OCI-LY7 (cell line): ENCODE measurements at regions not wholly inside any gene's neighbourhood (a gene's known extent, or its start where the extent isn't known, plus 50 kb on each side); places are given as distances from the start of the nearest gene placed in this dataset.

Source experiments
- CTCF ChIP-seq: fragments of 200-600 bp; sonication (generic); conservative IDR thresholded peaks from 2 replicates; pipeline ENCODE4 v1.5.1; 2014; ENCODE audit warnings: mild to moderate bottlenecking, antibody characterized with exemption, low read length, moderate library complexity, mixed read lengths
- EZH2phosphoT487 ChIP-seq: fragments of 200-600 bp; sonication (generic); IDR thresholded peaks from 2 replicates; pipeline ENCODE4 v1.6.1; 2018; ENCODE audit warnings: low read depth, borderline replicate concordance, mild to moderate bottlenecking, mixed run types, antibody characterized with exemption, low read length, moderate library complexity, mixed read lengths

GRCh38 chr6:25016014-25016720, 80.4 kb upstream of the RIPOR2 start:
- TF ChIP-seq CTCF (no peak), EZH2phosphoT487 (no peak)
